Effector CD4-positive, alpha-beta T cell (primary cell): ENCODE measurements at regions not wholly inside any gene's neighbourhood (a gene's known extent, or its start where the extent isn't known, plus 50 kb on each side); places are given as distances from the start of the nearest gene placed in this dataset.

Source experiments
- DNase-seq: peaks from one replicate; pipeline ENCODE4 v3.0.0-alpha.2; 2020

DNA sequence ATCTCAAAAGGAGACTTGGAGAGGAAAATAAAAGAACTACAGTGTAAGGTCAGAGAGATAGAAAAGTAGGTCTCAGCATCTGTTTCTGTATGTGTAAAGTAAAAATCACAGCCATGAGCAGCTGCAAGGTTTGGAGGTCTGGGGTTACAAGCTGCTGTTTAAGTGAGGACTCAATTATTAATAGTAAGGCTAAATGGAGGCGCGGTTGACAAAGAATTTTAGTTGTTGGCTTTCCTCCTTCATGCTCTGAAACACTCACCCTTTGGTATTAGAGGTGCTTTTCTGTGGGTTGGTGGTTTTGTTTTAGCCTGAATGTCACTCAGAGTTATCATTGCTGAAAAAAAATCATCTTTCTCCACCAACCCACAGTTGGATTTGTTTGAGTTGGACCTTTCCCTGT is 59.8 kb upstream of the HAO2 start:
- no peak for DNase-seq

DNA sequence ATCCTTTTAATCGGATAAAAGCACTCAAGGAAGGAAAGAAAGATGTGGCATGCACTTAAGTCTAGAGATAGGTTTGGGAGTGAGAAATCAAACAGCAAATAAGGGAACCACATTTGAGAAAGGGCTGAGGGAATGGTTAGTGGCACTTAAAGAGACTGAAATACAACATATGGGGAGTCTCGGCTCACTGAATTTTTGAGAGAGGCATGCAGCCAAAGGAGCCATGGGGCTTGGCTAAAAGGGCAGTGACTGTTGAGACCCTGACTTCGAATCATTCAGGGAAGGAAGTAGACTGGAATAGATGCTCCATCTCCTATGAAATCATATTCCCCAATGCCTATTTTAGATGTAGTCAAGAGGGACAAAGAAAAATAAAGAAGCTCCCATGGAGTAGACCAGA is 58.3 kb upstream of the HAO2 start:
- no peak for DNase-seq

DNA sequence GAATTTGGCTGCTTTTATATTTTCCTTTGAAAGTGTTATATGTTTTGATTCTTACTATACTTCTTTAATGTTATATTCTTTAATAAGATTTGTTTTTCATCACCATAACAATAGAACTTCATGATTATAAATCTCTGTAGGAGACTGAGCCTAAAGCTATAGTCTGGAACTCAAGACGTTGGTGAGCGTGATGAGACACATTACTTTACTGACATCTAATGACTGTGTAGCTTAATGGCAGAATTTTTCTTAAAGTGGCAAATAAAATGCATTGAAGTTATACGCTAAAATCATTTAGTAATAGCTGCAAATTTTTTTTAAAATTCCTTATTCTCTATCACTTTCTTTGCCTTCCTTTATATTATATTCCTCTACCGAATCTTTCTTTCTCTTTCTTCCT is 56.1 kb upstream of the HAO2 start:
- no peak for DNase-seq

DNA sequence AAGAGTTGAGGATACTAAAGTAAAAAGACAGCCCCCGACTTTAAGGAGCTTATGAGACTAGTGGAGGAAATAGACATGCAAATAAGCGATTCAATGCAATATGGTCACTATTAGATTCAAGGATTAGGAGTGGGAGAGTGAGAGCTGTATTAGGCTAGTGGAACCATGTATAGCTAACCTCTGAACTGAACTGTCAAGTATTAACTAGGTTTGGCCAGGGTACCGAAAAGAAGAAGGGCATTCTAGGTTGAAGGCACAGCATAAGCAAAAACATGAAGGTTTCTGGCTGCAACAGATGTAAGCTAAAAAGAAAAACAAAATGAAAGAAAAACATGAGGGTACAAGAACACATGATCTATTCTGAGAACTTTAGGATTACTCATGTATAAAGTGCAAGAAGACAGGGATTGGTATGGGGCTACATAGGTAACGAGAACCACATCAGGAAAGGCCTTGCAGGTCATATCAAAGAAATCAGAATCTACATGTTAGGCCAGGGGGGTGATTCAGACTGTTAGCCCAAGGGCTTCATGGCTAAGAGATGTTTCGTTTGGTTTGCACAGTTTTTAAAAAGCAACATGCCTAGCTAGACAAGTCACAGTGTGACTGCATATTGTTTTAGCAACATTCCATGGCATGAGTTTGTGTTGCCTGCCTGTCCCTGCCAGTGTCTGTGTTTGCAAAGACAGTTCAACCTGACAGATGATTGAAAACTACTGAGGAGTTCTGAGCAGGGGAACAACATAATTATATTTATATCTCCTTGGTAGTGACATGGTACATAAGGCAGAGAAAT is 54.4 kb upstream of the HAO2 start:
- no peak for DNase-seq

DNA sequence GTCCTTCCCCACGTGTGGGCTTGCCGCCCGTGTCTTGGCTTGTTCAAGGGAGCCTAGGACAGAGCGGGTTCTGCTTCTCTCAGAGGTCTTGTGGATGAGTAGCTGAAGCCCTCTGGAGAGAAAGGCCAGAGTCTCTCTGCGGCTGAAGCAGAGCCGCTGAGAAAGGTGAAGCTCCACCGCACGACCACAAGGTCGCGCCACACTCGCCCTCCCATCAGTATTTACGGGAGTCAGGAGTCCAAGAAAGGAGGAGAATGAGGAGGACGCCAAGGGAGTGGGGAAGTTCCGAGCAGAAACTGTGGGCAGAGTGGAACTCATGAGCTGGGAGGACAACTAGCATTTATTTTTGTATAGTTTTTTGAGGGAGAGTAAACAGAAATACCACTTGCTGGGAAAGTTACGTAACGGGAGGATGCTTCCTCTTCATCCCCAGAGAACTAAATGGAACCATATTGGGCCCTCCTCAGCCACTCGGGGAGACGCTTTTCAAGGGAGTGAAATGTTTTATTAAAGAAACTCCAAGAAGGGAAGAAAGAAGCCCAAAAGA is 51.6 kb upstream of the HAO2 start:
- no peak for DNase-seq

DNA sequence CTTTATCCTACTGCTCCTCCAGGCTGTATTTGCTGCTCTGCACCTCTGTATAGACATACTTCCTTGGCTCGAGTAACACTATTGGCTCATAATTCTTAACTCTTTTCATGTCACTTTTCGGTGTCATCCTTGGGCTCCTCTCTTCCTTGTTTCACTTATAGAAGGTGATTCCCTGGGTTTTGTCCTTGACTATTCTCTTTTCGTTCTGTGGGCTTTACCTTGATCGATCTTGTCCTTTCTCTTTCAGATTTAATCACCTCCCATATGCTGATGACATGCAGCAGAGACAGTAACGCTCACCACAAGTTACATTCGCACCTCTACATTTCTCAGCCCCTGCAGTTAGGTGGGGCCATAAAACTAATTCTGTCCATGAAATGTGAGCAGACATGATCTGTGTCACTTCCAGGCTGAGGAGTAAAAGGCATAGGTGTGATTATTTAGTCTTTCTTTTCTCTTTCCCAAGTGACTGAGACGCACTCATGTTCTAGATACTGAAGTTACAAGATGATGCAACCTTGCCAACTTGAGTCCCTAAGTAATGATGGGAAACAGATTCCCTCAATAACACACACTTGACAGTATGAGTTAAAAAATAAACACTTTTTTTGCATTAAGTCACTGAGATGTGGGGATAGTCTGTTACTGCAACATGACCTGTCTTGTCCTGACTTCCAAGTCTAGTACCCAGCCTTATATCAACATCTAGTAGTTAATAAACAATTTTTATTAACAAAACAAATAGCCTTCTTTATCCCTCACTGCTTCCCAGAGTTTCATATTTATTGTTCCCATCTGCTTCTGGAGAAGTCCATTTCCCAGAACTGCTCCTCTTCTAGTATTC is 49.9 kb upstream of the HAO2 start:
- no peak for DNase-seq
